SU-DHL-6 (cell line): ENCODE measurements at regions not wholly inside any gene's neighbourhood (a gene's known extent, or its start where the extent isn't known, plus 50 kb on each side); places are given as distances from the start of the nearest gene placed in this dataset.

Source experiments
- H2AFZ ChIP-seq: fragments of 200-600 bp; sonication (generic); 2 replicates; pipeline ENCODE4 v1.6.1; 2014; ENCODE audit warnings: low read depth, mild to moderate bottlenecking, moderate library complexity, mixed read lengths, antibody characterized with exemption, low read length; ENCODE audit not compliant: severe bottlenecking
- H3F3A ChIP-seq: fragments of 200-600 bp; shearing (Covaris generic); 2 replicates; pipeline ENCODE4 v1.6.0; 2016; ENCODE audit warnings: antibody characterized with exemption, mild to moderate bottlenecking; ENCODE audit not compliant: insufficient read depth
- H3K27ac ChIP-seq: fragments of 200-600 bp; sonication (generic); 2 replicates; pipeline ENCODE4 v1.5.1; 2016; ENCODE audit warnings: low read depth, mild to moderate bottlenecking, low read length, moderate library complexity, mixed read lengths
- H3K27me3 ChIP-seq: fragments of 200-600 bp; sonication (generic), shearing (Covaris generic); 2 replicates; pipeline ENCODE4 v1.6.0; 2014; ENCODE audit warnings: mild to moderate bottlenecking, low read length
- H3K36me3 ChIP-seq: fragments of 200-600 bp; sonication (generic); 2 replicates; pipeline ENCODE4 v1.6.1; 2014; ENCODE audit warnings: mild to moderate bottlenecking, low read length, mixed read lengths
- H3K4me2 ChIP-seq: fragments of 300-600, 200-600 bp; shearing (Covaris generic), sonication (generic); 2 replicates; pipeline ENCODE4 v1.6.0; 2014; ENCODE audit warnings: low read length, low read depth, mild to moderate bottlenecking; ENCODE audit not compliant: poor library complexity, severe bottlenecking
- H3K4me3 ChIP-seq: fragments of 200-600 bp; sonication (generic); 2 replicates; pipeline ENCODE4 v1.5.1; 2014; ENCODE audit warnings: antibody characterized with exemption, low read length, mild to moderate bottlenecking, mixed read lengths; ENCODE audit not compliant: insufficient read depth, poor library complexity, severe bottlenecking
- H3K79me2 ChIP-seq: fragments of 200-600 bp; sonication (generic); 2 replicates; pipeline ENCODE4 v1.6.1; 2014; ENCODE audit warnings: mild to moderate bottlenecking, low read length, moderate library complexity; ENCODE audit not compliant: insufficient read depth
- H3K9ac ChIP-seq: fragments of 200-600 bp; sonication (generic); 2 replicates; pipeline ENCODE4 v1.7.0; 2014; ENCODE audit warnings: mild to moderate bottlenecking, low read length
- H3K9me2 ChIP-seq: fragments of 200-600 bp; sonication (generic); replicated peaks from 2 replicates; pipeline ENCODE4 v1.6.1; 2014; ENCODE audit warnings: low read length; ENCODE audit not compliant: insufficient read depth
- H3K9me3 ChIP-seq: fragments of 200-600 bp; sonication (generic); 2 replicates; pipeline ENCODE4 v1.6.1; 2014; ENCODE audit warnings: low read length, mixed read lengths; ENCODE audit not compliant: insufficient read depth
- H4K20me1 ChIP-seq: fragments of 200-600 bp; sonication (generic); 2 replicates; pipeline ENCODE4 v1.6.1; 2014; ENCODE audit warnings: low read depth, mild to moderate bottlenecking, antibody characterized with exemption, low read length, moderate library complexity, mixed read lengths
- CTCF ChIP-seq: fragments of 200-600 bp; sonication (generic); IDR thresholded peaks from one replicate; pipeline ENCODE4 v1.5.1; 2017; ENCODE audit warnings: antibody characterized with exemption, mild to moderate bottlenecking, low read length, moderate library complexity; ENCODE audit not compliant: insufficient read depth, poor library complexity, severe bottlenecking
- EZH2phosphoT487 ChIP-seq: fragments of 200-600 bp; sonication (generic), shearing (Covaris generic); conservative IDR thresholded peaks from 2 replicates; pipeline ENCODE4 v1.6.1; 2018; ENCODE audit warnings: mild to moderate bottlenecking, antibody characterized with exemption, low read length, moderate library complexity, mixed read lengths

GRCh38 chr4:14807856-14808255 is 194.4 kb upstream of the CPEB2 start:
- Histone ChIP-seq H3K9me3 (no peaks in the 10 kb centered on the region; the same call in 1 of the 2 replicates), H4K20me1 (no peaks in the 10 kb centered on the region), H3K4me3 (no peak overlapping the region), H3K4me2 (no peak overlapping the region), H3K27me3 (no peaks in the 10 kb centered on the region), H3K79me2 (no peaks in the 10 kb centered on the region), H3K9ac (no peak overlapping the region), H3F3A (no peaks in the 10 kb centered on the region), H3K36me3 (no peaks in the 10 kb centered on the region), H2AFZ (no peak overlapping the region), H3K9me2 (no peaks in the 10 kb centered on the region), H3K27ac (no peak overlapping the region)
- TF ChIP-seq EZH2phosphoT487 = no peak
- TF ChIP-seq CTCF = no peak

- Histone ChIP-seq H3K36me3 (no peaks in the 10 kb centered on the region), H3K27me3 (no peaks in the 10 kb centered on the region), H3K9me2 (no peaks in the 10 kb centered on the region), H2AFZ (no peak overlapping the region), H3K4me3 (no peak overlapping the region), H3K79me2 (no peaks in the 10 kb centered on the region), H3K27ac (no peak overlapping the region), H3K9me3 (no peaks in the 10 kb centered on the region; the same call in 1 of the 2 replicates), H3K9ac (no peak overlapping the region), H3F3A (no peaks in the 10 kb centered on the region), H3K4me2 (no peak overlapping the region), H4K20me1 (no peaks in the 10 kb centered on the region)
- no peak for TF ChIP-seq EZH2phosphoT487
- TF ChIP-seq CTCF = no peak
Measured at GRCh38 chr4:14809203-14809602, 193.1 kb upstream of the CPEB2 start.

- H3K27me3 ChIP-seq = no peaks in the 10 kb centered on the region
- H3K79me2 ChIP-seq = no peaks in the 10 kb centered on the region
- H2AFZ ChIP-seq = no peak overlapping the region
- no peak overlapping the region for H3K4me2 ChIP-seq
- H3K4me3 ChIP-seq = no peak overlapping the region
- no peaks in the 10 kb centered on the region for H3K9me2 ChIP-seq
- no peaks in the 10 kb centered on the region for H3K36me3 ChIP-seq
- no peaks in the 10 kb centered on the region for H4K20me1 ChIP-seq
- no peak for TF ChIP-seq CTCF
- TF ChIP-seq EZH2phosphoT487 = no peak
- H3F3A ChIP-seq = no peaks in the 10 kb centered on the region
- H3K9me3 ChIP-seq = no peaks in the 10 kb centered on the region; the same call in 1 of the 2 replicates
- H3K9ac ChIP-seq = no peak overlapping the region
- H3K27ac ChIP-seq = no peak overlapping the region
Measured at GRCh38 chr4:14810121-14810520, 192.2 kb upstream of the CPEB2 start.

- Histone ChIP-seq H3K9ac (no peak overlapping the region), H3K27ac (no peak overlapping the region), H3K9me3 (no peaks in the 10 kb centered on the region; the same call in 1 of the 2 replicates), H3K27me3 (no peaks in the 10 kb centered on the region), H3K36me3 (no peaks in the 10 kb centered on the region), H3K79me2 (no peaks in the 10 kb centered on the region), H2AFZ (no peak overlapping the region), H3K9me2 (no peaks in the 10 kb centered on the region), H3K4me3 (no peak overlapping the region), H3K4me2 (no peak overlapping the region), H4K20me1 (no peaks in the 10 kb centered on the region), H3F3A (no peaks in the 10 kb centered on the region)
- TF ChIP-seq EZH2phosphoT487 (no peak), CTCF (no peak)
Measured at GRCh38 chr4:14810568-14810967, 191.7 kb upstream of the CPEB2 start.
